GM18951 (cell line): ENCODE measurements at regions not wholly inside any gene's neighbourhood (a gene's known extent, or its start where the extent isn't known, plus 50 kb on each side); places are given as distances from the start of the nearest gene placed in this dataset.
"Not testable (repeated sequence)": the region's sequence is repeated elsewhere in the genome, so short reads cannot be mapped to it uniquely, and the experiment has no call there.

Experiments used
- POLR2A ChIP-seq: IDR thresholded peaks from 4 replicates; pipeline ENCODE4 v1.6.1; 2011; ENCODE audit warnings: mild to moderate bottlenecking; ENCODE audit not compliant: insufficient read length, insufficient read depth; ENCODE audit errors: extremely low read depth
- in situ Hi-C: fragments of 300-500 bp; cut with MboI; formaldehyde crosslinking; loops from one replicate; pipeline ENCODE4 v1.12.0; 2022; ENCODE audit warnings: low sequenced_read_pairs, mixed read lengths, inconsistent platforms; ENCODE audit not compliant: unreplicated experiment

DNA sequence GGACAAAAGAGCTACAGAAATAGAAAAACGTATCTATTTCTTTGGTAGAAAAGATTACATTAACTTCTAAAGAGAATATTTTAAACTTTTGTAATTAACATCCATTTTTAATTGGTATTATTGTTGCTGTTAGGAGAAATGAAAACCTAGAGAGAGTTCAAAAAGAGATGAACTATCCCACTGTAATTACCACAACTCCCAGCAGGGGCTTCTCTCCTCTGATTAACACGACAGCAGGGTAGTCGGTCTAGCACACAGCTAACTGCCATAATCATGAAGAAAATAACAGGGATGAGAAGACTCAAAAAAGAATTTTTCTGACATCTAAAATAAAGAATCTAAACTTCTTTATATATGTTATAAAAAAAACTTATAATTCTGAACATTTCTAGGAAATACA is 86.2 kb upstream of the CDH9 start:
- no peak for TF ChIP-seq POLR2A
- in situ Hi-C loops, result no loop called here

DNA sequence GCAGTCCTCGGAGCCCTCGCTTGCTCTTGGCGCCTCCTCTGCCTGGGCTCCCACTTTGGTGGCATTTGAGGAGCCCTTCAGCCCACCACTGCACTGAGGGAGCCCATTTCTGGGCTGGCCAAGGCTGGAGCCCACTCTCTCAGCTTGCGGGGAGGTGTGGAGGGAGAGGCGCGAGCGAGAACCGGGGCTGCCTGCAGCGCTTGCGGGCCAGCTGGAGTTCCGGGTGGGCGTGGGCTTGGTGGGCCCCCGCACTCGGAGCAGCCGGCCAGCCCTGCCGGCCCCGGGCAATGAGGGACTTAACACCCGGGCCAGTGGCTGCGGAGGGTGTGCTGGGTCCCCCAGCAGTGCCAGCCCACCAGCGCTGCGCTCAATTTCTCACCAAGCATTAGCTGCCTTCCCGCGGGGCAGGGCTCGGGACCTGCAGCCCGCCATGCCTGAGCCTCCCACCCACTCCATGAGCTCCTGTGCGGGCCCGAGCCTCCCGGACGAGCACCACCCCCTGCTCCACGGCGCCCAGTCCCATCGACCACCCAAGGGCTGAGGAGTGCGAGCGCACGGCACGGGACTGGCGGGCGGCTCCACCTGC is 81.4 kb upstream of the CDH9 start:
- in situ Hi-C loops, result not testable (repeated sequence)

DNA sequence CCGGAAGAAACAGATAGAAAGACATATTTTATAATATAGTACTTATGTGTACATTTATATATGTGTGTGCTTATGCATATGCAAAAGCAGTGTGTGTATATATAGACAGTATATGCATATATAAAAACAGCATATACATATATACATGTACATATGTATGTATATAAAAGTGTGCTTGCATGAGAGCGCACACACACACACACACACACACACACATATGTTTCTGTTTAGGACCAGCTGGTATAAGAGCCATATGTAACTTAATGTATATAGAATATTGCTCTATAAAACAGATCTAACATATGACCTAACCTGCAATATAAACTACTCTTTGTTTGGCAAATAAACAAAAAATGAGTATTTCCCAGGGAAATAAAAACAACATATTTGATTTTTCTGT is 65.1 kb upstream of the CDH9 start:
- in situ Hi-C loops, result no loop called here
- TF ChIP-seq POLR2A, result no peak

DNA sequence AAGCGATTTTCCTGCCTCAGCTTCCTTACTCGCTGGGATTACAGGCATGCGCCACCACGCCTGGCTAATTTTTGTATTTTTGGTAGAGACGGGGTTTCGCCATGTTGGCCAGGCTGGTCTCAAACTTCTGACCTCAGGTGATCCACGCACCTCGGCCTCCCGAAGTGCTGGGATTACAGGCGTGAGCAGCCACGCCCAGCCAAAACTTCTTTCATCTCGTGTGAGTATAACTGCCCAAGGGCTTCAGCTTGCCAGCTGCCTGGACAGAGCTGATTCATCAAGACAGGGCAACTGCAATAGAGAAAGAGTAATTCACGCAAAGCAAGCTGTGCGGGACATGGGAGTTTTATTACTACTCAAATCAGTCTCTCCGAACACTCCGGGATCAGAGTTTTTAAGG is 57.4 kb upstream of the CDH9 start:
- in situ Hi-C loops, result not testable (repeated sequence)

DNA sequence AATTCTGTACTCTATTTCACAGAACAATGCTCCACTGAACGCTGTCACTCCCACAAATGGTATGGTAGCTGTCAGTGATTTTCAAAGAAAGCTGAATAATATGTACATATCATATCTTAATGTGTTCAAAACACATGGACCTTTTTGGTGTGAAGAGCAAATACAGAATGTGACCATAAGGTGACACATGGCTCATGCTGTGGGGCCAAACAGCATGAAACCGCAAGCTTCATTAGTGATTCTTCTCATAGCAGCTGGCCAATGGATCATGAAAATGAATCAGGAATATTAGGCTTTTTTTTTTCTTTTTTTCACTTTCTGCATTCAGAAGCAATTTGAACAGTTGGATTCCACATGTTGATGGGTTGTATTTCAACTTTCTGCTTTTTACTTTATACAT is 54.9 kb upstream of the CDH9 start:
- in situ Hi-C loops, result no loop called here
- TF ChIP-seq POLR2A, result no peak

DNA sequence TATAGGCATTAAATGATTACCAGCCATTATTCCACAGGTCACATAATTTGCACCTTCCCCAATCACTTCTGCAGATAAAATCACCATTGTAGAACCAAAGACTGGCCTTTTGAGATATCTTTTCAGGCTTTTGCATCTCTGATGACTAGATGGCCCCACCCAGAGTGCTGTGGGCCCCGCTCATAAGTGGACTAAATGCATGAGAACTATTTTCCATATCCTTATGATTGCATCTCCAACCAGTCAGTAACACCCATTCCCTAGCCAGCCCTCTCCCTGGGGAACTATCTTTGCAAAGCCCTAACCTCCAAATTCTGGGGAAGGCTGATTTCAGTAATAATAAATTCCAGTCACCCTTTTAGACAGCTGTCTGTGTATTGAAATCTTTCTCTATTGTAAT is 53.5 kb upstream of the CDH9 start:
- in situ Hi-C loops, result no loop called here
- TF ChIP-seq POLR2A, result no peak

DNA sequence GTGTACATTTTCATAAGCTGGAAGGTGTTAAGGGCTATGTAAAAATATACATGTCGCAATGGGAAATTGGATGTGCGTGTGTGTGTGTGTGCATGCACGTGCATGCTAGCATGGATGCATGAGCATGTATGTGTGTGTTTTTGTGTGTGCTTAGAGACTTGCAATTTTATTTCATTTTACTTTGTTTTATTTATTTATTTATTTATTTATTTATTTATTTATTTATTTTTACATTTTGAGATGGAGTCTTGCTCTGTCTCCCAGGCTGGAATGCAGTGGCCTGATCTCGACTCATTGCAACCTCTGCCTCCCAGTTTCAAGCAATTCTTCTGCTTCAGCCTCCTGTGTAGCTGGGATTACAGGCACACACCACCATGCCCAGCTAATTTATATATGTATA is 50.4 kb upstream of the CDH9 start:
- in situ Hi-C loops, result not testable (repeated sequence)
